HG03378 (cell line): ENCODE measurements at regions not wholly inside any gene's neighbourhood (a gene's known extent, or its start where the extent isn't known, plus 50 kb on each side); places are given as distances from the start of the nearest gene placed in this dataset.

Experiments used
- ATAC-seq: cut with Tn5 transposase; IDR thresholded peaks from one replicate; pipeline ENCODE4 v1.9.1; 2021; ENCODE audit warnings: mild to moderate bottlenecking, moderate library complexity; ENCODE audit not compliant: unreplicated experiment

GRCh38 chr16:73888840-73889490 is 407.6 kb upstream of the PSMD7 start:
- no peak for ATAC-seq

- ATAC-seq: no peak
Observed at GRCh38 chr16:73887911-73888310, 408.7 kb upstream of the PSMD7 start.

GRCh38 chr16:73886426-73886825 is 410.2 kb upstream of the PSMD7 start:
- ATAC-seq: no peak

GRCh38 chr16:73885319-73885718 is 411.3 kb upstream of the PSMD7 start:
- no peak for ATAC-seq

- no peak for ATAC-seq
Observed at GRCh38 chr16:73883841-73884240, 412.8 kb upstream of the PSMD7 start.

- ATAC-seq: no peak
Observed at GRCh38 chr16:73883126-73883525, 413.5 kb upstream of the PSMD7 start.

GRCh38 chr16:73882651-73883050 is 414.0 kb upstream of the PSMD7 start:
- ATAC-seq: no peak

GRCh38 chr16:73882033-73882432 is 414.6 kb upstream of the PSMD7 start:
- ATAC-seq: no peak

- no peak for ATAC-seq
Observed at GRCh38 chr16:73879621-73880020, 417.0 kb upstream of the PSMD7 start.

- no peak for ATAC-seq
Observed at GRCh38 chr16:73878611-73879010, 418.0 kb upstream of the PSMD7 start.

GRCh38 chr16:73877150-73877549 is 419.5 kb upstream of the PSMD7 start:
- no peak for ATAC-seq

GRCh38 chr16:73875996-73876690 is 420.5 kb upstream of the PSMD7 start:
- ATAC-seq: no peak

GRCh38 chr16:73874324-73874723 is 422.3 kb upstream of the PSMD7 start:
- ATAC-seq: no peak

GRCh38 chr16:73873643-73874042 is 423.0 kb upstream of the PSMD7 start:
- ATAC-seq: no peak

GRCh38 chr16:73872856-73873255 is 423.8 kb upstream of the PSMD7 start:
- ATAC-seq: no peak

GRCh38 chr16:73871088-73871733 is 425.4 kb upstream of the PSMD7 start:
- no peak for ATAC-seq

- no peak for ATAC-seq
Observed at GRCh38 chr16:73869126-73869525, 427.5 kb upstream of the PSMD7 start.

GRCh38 chr16:73864868-73865267 is 431.7 kb upstream of the PSMD7 start:
- ATAC-seq: no peak

- ATAC-seq: no peak
Observed at GRCh38 chr16:73858326-73858725, 438.3 kb upstream of the PSMD7 start.

GRCh38 chr16:73853968-73854367 is 442.6 kb upstream of the PSMD7 start:
- ATAC-seq: no peak

- ATAC-seq: no peak
Observed at GRCh38 chr16:73852561-73852960, 444.1 kb upstream of the PSMD7 start.

GRCh38 chr16:73848993-73849392 is 447.6 kb upstream of the PSMD7 start:
- no peak for ATAC-seq
